GM03348 (cell line): ENCODE measurements at regions not wholly inside any gene's neighbourhood (a gene's known extent, or its start where the extent isn't known, plus 50 kb on each side); places are given as distances from the start of the nearest gene placed in this dataset.

ENCODE experiments used
- DNase-seq: peaks from one replicate; pipeline ENCODE4 v3.0.0; 2012; ENCODE audit warnings: low spot score

DNA sequence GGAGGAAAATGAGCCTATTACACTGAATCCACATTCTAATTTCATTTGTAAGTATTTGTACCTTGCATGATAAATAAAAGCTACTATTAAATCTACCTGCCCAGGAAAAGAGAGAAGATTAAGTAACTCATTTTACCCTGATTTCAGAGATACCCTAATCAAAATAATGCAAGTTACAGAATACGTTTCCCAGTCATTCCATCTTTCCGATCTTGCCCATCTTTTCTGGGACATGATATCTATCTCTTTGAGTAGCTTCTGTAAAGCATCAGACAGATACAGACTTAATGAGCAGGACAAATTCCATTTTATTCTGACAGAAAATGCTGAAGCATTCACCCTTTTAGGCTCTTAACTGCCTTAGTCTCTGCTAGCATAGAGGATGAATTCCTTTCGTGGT lies 56.6 kb downstream of the SPRY2 start:
- DNase-seq, result no peak

DNA sequence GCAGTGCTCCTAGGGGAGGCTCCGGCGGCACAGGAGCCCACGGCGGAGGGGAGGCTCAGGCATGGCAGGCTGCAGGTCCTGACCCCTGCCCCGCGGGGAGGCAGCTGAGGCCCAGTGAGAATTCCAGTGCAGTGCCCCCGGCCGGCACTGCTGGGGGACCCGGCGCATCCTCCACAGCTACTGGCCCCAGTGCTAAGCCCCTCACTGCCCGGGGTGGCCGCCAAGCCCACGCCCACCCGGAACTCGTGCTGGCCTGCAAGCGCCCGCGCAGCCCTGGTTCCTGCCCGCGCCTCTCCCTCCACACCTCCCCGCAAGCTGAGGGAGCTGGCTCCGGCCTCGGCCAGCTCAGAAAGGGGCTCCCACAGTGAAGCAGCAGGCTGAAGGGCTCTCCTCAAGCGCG lies 62.2 kb downstream of the SPRY2 start:
- DNase-seq, result no peak

DNA sequence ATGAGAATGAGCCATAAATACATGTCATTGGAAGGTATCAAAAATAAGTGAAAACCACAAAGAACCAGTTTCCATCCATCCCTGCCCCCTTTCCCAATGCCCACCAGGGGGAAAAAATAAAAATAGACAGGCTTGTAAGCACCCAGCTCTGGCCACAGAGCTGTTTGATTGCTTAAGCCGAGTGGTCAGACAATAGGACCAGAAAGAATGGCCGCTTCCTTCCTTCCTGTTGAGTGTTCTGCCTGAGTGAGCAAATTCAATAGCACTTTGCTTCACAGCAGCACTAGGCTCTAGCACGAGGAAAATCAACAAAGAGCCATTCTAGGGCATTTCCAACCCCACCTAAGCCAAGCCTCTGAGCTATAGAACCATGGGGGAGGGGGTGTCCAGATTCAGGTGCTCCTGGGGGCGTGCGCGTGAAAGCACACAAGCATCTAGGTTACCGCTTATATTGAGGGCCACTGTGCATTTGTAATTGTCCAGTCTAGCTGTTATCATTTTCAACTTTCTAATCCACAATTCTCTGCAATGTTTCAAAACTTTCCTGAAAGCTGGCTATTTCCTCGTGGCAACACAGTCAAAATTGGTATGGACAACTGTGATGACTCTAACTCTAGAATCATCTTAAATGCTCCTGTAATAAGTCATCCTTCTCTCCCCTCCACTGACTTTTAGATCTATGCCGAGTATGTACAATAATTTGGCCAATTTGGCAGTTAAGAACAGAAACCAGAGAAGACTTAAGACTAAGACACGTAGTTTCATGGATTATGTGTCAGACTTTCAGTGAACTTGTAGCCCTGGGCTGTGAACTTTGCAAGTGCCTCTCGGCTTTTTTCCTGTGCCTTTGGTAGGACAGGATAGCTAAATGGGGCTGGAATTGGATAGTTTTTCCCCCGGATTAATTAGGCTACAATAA lies 64.3 kb downstream of the SPRY2 start:
- DNase-seq, result no peak

DNA sequence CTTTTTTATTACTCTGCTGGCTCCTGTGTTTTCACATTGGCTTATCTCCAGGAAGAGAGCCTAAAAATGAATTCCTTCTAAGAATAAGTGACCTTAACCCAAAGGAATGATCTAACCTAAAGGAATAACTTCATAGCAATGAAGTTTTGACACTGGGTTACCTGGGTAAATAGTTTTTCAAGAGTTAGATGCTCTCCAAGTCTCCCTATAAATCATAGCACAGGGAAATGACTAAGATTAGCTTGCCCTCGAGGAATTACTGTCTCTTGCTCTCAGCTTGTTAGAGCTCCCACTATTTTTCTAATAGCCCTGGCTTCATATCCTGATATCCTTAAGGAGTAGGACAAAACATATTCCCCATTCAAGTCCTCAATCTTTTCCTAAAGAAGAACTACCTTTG lies 66.3 kb downstream of the SPRY2 start:
- no peak for DNase-seq

DNA sequence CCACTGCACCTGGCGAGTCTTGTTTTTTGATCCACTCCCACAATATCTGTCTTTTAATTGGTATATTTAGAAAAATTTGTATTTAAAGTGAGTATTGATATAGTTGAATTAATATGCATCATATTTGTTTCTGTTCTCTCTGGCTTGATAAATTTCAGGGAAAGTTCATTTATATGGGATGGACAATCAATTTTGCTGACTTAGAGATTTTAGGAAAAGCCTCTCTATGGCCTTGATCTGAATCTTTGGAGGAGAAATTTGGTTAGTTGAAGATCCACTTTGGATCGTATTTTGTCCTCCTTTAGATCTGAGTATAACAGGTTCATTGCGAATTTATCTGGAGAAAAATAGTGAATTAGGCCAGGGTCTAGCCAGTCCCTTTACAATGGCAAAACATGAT lies 67.2 kb downstream of the SPRY2 start:
- DNase-seq, result no peak

DNA sequence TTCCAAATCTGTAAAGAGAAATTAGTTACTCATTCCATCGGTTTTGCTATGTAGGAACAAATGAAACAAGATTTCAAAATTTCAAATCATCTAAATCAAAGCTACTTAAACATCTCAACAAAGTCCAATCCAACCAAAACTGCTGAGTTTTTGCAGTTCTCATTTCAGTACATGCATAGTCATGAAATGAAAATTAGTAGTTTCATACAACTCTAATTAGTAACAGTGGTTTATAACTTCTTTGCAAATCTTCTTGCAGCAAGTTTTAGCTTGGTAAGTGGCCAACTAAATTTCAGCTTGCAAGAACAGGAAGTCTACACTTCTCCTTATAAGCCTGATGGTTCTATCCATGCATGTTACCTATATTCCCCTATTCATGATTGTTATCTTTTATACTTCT lies 75.6 kb downstream of the SPRY2 start:
- DNase-seq, result no peak

DNA sequence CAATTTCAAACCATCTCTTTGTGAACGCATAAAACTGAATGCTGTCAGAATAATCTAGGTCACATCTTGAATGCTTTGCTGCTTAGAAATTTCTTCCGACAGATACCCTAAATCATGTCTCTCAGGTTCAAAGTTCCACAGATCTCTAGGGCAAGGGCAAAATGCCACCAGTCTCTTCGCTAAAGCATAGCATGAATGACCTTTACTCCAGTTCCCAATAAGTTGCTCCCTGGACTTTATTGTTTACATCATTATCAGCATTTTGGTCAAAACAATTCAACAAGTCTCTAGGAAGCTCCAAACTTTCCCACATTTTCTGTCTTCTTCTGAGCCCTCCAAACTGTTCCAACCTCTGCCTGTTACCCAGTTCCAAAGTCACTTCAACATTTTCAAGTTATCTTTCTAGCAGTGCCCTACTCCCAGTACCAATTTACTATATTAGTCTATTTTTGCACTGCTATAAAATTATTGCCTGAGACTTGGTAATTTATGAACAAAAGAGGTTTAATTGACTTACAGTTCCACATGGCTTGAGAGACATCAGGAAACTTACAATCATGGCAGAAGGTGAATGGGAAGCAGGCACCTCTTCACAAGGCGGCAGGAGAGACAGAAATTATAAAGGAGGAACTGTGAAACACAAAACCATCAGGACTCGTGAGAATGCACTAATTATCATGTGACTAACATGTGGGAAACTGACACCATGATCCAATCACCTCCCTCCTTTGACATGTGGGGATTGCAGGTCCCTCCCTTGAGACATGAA lies 77.0 kb downstream of the SPRY2 start:
- no peak for DNase-seq

DNA sequence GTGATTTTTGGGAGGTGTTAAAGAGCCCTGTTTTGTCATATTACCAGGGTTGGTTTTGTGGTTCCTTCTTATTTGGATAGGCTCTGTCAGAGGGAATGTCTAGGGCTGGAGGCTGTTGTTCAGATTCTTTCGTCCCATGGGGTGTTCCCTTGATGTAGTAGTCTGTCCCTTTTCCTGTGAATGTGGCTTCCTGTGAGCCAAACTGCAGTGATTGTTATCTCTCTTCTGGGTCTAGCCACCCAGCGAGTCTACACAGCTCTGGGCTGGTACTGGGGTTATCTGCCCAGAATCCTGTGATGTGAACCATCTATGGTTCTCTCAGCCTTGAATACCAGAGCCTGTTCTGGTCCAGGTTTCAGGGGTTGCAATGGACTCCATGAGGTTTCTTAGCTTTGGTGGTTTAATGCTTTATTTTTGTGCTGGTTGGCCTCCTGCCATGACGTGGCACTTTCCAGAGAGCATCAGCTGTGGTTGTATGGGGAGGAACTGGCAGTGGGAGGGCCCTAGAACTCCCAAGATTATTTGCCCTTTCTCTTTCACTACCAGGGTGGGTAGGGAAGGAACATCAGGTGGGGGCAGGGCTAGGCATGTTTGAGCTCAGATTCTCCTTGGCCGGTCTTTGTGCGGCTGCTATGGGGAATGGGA lies 78.8 kb downstream of the SPRY2 start:
- no peak for DNase-seq

DNA sequence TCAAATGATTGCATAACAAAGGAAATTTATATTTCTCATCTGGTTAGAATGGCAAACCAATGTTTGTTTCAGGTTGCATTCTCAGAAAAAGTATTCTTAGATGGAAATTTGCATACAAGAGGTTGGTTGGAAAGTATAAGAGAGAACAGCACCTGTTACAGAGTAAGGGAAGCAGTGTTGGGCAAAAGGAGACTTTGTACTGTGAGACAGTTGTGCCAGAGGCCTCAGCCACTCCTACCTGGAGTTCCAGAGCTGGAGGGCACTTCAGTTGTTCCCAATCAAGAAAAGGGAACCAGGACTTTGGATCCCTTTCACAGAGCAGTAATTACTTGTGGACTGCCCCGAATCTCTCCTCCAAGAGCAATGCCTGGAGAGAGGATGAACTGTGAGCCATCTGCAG lies 81.8 kb downstream of the SPRY2 start:
- DNase-seq, result no peak

DNA sequence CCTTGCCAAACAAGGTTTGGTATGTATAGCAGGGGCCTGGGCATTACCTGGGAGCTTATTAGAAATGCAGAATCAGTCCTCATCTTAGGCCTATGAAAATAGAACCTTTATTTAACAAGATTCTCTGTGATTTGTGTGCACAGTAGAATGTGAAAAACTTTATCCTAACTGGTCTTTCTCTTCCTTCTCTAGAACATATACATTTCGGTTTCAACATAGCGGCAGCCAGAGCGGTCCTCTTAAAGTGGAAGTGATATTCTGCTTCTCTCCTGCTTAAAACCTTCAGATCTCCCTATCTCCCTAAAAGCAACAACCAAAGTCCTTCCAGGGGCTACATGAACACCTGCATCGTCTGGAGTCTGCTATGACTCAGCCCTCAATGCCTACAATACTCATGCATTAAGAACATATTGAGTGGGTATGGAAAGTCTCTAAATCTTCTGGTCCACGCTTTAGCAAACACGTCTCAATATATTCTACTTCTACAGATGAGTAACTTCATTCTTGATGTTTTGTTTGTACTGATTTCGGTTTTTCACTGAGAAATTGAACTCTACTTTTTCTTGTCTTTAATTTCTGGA lies 84.5 kb downstream of the SPRY2 start:
- DNase-seq, result no peak

DNA sequence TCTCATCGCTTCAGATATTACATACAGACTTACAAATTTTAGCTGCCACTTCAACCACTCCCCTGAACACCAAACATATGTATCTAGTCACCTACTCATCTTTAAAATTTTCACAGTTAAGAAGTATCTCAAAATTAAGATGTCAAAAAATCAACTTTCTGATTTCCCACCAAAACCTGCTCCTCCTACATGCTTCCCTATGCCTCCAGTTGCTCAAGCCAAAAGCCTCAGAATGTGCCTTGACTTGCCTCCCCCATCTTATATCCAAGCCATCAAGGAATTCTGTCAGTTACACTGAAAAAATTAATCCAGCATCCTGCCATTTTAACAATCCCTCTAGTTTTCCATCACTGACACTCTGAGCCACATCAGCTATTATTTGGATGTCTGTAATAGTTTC lies 85.0 kb downstream of the SPRY2 start:
- DNase-seq, result no peak

DNA sequence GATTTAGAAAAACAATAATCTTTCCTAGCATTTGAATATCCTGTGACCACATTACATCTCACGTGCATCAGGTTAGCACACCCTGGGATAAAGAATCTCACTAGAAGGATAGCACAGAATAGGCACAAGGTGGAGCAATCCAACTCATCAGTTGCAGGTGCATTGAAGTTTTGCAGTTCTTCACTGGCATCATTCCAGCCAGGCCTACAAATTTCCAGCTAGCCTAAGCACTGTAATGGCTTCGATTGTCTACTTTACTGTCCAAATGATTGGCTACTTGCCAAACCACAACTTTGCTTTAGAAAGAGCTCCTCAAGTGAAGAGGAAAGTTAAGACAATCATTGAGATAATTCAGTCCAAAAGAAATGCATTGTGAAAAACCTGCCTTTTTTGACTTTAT lies 89.5 kb downstream of the SPRY2 start:
- no peak for DNase-seq

DNA sequence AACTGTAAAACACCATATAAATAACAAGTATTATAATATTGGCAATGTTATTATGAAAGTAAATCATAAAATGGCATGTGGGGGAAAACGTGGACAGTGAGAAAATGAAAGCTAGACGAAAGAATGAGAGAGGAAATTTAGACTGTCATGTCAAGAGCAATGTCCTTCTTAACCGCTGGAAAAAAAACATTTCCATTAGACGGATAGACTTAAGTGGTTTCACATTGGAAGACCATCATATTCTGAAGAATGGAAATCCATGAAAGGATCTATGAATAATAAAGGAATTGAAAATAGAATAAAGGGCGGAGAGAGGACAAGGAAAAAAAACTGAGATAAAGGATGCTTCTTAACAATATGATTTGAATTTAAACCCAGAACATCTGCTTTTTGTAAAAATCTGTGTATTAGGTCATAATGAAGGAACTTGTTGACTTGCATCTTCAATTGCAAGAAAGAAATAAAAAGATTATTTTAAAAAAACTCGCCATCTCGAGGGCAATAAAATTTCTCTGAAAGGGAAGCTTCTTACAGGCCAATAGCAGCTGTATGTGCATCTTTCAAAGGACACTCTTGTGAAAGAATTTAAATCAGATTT lies 90.6 kb downstream of the SPRY2 start:
- peak; percentile 26 for DNase-seq

DNA sequence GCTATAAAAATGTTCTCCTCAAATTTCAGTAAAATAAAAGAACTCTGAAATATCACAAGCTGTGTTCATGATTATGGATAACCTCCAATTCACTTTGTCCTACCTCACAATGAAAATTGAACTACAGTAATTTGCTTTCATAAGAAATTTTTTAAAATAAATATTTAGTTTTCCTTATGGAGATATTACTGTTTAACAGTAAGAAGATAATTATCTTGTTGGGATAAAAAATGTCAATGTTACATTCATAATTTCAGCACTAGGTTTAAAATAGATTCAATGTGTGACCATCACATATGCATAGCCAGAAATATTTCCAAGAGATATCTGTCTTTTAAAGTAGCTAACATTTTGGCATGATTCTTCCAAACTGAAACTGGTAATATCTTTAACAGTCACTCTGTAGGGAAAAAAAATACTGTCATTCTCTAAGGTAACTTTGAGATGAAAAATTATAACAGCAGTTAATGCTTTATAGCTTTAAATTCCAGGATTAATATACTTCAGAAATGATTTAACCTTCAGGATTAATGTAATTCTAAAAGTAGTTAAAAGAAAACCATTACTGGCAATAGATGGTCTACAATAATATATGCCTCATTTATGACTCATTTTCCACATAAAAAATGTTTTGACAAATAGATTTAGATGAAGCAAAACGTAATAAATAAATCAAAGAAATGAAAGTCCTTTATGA lies 91.3 kb downstream of the SPRY2 start:
- no peak for DNase-seq

DNA sequence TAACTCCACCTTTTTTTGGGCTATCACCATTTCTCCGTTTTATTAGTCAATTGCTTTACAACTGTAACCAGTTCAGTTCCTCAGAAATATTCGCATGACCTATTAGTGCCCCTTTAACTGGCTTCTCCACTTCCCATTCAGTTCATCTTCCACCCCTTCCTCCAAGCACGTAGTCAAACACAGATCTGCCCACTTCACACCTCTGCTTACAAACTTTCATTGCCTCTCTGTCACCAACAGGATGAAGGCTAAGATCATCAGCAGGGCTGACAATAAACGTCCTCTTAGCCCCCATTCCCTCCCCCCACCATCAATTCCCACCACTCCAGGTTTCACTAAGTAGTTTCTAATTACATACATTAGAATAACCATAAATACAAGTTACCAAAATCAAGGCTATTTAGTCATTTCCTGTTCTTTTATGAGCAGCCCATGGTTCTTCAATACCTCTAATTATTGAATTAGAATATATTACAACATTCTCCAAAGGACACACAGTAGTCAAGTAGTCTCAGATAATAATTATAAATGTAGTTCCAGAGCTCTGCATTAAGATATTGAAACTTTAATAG lies 95.7 kb downstream of the SPRY2 start:
- DNase-seq, result no peak

DNA sequence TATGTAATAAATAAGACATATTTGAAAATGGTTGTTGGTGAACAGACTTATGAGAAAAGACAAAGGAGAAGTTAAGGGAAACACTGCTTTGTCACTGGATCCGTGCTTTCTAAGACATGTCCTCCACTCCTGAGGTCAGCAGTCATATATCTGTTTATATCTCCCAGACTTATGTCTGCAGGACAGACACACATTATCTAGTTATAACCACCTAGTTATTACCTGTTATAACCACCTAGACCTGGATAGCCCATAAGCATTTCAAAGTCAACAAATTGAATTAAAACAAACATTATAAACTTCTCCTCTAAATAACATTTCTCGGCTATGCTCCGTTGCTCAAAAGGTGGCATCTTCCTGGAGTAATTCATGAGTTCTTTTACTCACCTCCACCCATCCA lies 96.4 kb downstream of the SPRY2 start:
- DNase-seq, result no peak

DNA sequence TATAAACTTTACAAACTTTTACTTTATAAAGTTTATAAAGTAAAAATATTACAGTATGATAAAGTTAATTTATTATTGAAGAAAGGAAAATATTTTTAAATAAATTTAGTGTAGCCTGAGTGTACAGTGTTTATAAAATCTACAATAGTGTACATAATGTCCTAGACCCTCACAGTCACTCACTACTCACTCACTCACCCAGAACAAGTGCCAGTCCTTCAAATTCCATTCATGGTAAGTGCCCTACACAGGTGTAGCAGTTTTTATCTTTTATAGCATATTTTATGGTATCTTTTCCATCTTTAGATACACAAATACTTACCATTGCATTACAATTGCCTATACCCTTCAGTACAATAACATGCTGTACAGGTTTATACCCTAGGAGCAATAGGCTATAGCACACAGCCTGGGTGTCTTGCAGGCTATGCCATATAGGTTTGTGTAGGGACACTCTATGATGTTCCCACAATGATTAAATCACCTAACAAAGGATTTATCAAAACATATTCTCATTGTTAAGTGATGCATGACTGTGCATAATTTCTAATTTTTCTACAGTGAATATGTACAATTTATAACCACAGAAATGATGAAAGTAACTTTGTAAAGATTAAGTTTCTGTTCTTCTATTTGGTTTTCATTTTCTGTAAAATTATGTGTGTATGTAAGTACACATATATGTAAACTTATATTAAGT lies 98.0 kb downstream of the SPRY2 start:
- no peak for DNase-seq

DNA sequence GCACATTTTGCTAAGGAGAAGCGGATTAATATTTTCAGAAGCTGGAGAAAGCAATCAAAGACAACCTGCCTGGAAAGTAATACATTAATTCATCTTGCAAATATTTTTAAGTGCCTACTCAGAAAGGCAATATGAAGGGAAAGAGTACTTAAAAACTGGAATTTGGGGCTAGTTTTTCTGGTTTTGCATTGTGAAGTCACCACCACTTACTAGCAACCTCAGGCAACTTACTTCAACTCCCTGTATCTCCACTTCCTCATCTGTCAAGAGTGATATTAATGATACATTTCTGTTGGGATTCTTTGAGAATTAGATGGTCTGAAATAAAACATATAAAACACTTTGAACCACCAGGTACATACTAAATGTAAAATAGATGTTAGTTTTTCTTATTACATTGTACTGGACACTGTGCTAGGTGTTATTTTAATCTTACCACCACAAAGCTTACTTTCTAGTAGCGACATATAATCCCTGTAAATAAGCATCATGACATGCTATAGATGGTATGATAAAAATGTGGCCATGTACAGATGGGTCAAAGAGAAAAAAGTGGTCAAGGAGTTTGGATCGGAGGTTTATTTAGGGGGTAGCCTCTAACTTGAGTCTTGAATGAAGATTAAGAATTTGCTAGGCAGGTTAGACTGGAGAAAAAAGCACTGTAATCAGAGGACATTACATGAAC lies 101.2 kb downstream of the SPRY2 start:
- DNase-seq, result no peak

DNA sequence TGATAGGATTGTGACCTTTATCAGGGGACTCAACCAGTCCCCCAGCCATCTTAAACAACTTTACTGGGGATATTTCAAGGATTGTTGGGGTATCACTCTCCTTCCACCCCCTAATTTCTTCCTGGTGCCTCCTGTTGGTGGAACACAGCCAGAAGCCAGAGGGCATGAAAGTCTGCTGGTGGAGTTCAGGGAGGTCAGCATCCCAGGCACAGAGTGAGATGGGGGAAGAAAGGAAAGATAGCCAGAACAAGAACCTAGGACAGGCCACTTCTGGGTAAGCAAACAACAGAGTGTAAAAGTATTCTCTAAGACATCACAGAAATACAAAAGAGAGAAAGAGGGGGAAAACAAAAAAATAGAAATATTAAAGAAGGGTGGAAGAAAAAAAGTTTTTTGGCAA lies 101.8 kb downstream of the SPRY2 start:
- DNase-seq, result no peak

DNA sequence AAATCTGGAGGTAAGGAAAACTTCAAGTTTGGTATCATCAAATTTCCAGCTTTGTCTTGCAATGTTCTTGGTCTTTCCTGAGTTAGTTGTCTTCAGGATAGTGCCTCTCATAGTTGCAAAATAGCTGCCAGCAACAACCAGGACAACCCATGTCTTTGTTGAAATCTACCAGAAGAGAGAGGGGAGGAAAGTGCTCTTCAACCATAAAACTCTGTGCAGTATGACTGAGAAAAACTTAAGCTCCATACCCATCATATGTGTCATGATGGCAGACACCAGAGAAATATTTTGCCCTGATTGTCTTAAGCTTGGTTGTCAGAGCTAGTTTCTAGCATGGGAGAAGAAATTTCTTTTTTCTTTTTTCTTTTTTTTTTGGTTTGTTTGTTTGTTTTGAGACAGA lies 103.3 kb downstream of the SPRY2 start:
- DNase-seq, result peak; percentile 19
